GM12874 (cell line): ENCODE measurements at regions not wholly inside any gene's neighbourhood (a gene's known extent, or its start where the extent isn't known, plus 50 kb on each side); places are given as distances from the start of the nearest gene placed in this dataset.

Experiments
- TF ChIP-seq, protein P1 (sequence below): IDR thresholded peaks from 2 replicates; pipeline ENCODE4 v1.5.1; 2011; ENCODE audit warnings: low read depth, mild to moderate bottlenecking, control low read depth, low read length, moderate library complexity; ENCODE audit not compliant: insufficient read depth

DNA sequence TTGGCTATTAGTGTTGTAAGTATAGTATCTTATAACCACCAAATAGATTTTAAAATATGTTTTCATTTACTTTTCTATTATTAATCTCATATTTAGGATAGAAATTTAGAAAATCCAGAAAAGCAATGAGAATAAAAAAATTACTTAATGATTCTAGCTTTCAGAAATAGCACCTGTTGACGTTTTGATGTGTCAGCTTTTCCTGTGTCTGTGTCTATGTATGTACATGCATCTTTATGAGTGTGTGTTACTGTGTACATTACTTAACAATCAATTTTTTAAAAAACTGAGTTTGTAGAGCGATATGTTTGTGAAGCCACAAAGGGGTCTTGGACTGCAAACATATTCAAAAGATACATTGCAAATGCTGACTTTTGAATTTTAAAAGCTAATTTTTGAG lies 526.9 kb downstream of the BCKDHB start:
- TF ChIP-seq, protein P1, sequence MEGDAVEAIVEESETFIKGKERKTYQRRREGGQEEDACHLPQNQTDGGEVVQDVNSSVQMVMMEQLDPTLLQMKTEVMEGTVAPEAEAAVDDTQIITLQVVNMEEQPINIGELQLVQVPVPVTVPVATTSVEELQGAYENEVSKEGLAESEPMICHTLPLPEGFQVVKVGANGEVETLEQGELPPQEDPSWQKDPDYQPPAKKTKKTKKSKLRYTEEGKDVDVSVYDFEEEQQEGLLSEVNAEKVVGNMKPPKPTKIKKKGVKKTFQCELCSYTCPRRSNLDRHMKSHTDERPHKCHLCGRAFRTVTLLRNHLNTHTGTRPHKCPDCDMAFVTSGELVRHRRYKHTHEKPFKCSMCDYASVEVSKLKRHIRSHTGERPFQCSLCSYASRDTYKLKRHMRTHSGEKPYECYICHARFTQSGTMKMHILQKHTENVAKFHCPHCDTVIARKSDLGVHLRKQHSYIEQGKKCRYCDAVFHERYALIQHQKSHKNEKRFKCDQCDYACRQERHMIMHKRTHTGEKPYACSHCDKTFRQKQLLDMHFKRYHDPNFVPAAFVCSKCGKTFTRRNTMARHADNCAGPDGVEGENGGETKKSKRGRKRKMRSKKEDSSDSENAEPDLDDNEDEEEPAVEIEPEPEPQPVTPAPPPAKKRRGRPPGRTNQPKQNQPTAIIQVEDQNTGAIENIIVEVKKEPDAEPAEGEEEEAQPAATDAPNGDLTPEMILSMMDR, result no peak

DNA sequence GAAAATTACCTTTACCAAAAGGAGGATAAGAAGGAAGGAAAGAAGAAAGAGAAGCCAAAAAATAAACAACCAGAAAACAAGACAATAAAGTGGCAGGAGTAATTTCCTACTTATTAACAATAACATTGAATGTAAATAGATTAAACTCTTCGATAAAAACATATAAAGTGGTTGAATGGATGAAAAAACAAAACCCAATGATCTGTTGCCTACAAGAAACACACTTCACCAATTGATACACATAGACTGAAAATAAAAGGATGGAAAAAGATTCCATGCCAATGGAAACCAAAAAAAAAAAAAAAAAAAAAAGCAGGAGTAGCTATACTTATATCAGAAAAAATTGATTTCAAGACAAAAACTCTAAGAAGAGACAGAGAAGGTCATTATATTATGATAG lies 518.9 kb downstream of the BCKDHB start:
- TF ChIP-seq, protein P1, result no peak

DNA sequence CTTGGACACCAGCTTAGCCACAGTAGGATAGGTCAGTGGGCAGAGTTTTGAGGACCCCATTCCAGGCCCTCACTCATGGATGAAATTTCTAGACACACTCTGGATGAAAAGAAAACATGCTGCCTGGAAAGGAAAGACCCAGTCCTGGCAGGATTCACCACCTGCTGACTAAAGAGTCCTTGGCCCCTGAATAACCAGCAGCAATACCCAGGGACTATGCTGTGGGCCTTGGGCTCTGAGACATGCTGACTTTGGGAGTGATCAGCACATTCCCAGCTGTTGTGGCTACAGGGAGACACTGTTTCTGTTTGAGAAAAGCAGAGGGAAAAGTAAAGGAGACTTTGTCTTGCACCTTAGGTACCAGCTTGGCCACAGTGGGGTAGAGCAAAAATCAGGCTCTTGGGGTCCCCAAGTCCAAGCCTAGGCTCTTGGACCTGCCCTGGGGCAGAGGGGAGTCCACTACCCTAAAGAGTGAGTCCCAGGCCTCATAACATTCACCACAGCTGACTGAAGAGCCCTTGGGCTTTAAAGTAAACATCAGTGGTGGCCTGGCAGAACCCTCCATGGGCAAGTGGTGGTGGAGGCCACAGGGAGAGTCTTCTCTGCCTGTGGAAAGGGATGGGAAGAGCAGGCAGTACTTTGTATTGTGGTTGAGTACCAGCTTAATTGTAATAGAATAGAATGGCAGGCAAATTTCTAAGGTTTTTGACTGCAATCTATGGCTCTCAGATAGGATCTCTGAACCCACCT lies 516.8 kb downstream of the BCKDHB start:
- TF ChIP-seq, protein P1, result no peak

DNA sequence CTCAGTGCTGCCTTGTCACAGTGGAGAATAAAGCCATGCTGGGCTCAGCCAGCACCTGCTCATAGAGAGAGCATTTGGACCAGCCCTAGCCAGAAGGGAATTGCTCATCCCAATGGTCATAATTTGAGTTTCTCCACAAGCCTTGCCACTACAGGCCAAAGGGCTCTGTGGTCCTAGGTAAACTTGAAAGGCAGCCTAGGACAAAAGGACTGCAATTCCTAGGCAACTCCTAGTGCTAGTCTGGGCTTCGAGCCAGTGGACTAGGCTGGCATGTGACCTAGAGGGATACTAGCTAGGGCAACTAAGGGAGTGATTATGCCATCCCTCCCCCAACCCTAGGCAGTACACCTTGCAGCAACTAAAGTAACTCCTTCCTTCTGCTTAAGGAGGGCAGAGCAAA lies 516.2 kb downstream of the BCKDHB start:
- TF ChIP-seq, protein P1, result no peak

DNA sequence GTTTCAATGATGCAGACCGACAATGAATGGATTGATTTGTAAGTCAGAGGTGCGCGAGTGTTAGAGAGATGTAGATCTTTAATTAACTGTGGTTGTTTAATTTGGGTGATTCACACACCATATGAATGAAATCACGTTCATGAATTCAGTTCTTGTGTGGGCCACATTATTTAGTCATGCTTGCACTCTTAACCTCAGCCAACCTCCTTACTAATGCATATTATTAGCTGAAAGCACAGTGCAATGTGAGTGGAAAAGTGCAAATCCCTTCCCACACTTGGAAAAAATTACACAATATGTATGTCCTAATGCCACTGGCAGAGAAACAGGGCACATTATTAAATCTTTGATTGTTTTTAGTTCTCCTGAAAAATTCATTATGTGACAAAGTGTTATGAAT lies 512.5 kb downstream of the BCKDHB start:
- TF ChIP-seq, protein P1, result no peak

DNA sequence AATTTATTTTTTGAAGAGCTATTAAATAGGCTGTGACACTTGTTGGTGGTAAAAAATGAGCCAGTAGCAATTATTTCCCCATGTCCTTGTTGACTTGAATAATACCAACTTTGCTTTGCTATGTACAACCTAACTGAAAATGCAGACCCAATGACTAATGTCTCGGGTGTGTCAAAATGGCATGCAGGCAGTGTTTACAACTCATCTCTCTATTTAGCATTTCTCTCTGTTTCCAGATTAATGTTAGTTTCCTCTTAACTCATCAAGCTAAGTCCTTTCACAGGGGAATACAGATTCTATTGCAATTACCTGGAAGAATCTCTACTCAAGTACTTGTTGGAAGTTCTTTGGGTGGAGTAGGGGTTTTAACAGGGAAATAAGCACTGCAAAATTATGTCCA lies 504.4 kb downstream of the BCKDHB start:
- TF ChIP-seq, protein P1, result no peak

DNA sequence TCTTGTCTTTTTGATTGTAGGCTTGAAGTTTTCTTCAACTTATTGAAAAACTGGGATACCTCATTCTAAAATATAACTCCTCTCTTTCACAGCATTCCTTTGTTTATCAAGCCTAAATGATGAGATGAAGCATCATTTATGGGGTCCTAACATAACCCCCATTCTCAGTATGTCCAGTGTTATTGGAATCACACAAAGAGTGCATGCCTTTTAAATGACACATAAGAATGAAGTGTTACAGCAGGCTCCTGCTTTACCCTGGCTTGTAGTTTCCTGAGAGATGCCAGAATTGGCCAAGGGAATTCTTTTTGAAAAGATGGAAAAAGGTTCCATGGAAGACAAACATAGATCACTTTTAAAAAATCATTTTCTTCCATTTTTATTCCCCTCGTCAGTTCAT lies 502.4 kb downstream of the BCKDHB start:
- TF ChIP-seq, protein P1, result no peak
